HG03064 (cell line): ENCODE measurements at regions not wholly inside any gene's neighbourhood (a gene's known extent, or its start where the extent isn't known, plus 50 kb on each side); places are given as distances from the start of the nearest gene placed in this dataset.

Experiments used
- ATAC-seq: cut with Tn5 transposase; IDR thresholded peaks from one replicate; pipeline ENCODE4 v1.9.1; 2021; ENCODE audit warnings: low read depth; ENCODE audit not compliant: unreplicated experiment

- ATAC-seq: no peak
Measured at GRCh38 chr1:218633238-218633988, 288.3 kb downstream of the TGFB2 start.

GRCh38 chr1:218634212-218634611 lies 289.1 kb downstream of the TGFB2 start:
- no peak for ATAC-seq

GRCh38 chr1:218636548-218636947 lies 291.4 kb downstream of the TGFB2 start:
- ATAC-seq: no peak

GRCh38 chr1:218640173-218640572 lies 295.0 kb downstream of the TGFB2 start:
- no peak for ATAC-seq

DNA sequence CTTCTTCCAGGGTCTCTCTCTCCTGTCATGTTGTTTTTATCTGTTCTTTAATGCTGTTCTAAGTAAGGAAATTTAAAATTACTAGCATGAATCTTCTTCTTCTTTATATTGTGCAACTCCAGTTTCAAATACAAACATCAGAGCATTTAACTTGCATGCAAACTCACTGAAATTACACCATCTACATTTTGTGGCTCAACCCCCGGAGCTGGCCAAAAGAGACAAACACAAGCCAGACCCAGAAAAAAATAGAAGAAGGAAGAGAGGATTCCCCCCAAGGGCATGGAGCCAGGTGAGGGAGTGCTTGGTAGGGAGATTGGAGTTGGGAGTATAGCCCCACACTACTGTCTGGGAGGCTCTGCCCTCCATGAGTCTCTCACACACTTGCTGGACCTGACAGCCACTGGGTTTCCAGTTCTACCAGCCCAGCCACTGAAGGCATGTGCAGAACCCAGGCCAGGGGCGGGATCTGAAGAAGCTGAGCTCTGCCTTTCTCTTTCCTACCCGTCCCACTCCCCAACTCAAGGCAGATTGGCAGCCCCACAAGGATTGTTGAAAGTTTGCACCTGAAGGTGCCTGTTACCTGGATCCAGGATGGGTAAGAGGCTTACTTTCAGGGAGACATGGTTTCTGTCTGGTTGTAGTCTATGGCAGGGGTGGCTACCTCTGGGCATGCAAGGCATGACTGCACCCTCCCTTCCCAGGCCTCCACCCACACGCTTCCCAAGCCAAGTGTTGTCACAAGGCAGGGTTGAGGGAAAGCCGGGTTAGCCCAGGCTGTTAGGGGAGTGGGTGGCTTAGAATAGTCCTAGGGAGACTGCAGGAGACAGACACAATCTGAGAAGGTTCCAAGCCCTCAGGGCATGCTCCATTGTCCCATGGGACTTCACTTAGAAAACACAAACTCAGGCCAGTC lies 297.2 kb downstream of the TGFB2 start:
- ATAC-seq: no peak

DNA sequence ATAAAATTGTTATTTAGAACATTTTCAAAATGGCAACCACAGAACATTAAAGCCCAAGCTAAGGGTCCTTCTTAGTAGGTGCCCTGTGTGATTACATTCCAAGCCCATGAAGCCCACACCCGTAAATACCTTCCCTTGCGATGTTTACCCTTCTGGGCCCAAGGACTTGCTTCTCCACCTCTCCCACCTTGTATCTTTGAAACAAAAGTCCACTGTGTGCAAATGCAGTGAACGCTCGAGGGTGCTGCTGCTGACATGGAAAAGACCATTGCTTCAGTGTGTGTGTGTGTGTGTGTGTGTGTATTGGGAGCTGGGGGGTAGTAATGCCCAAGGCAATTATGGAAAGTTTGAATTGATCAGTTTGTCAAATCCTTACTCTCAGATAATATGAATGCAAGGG lies 298.1 kb downstream of the TGFB2 start:
- no peak for ATAC-seq

- ATAC-seq: no peak
Measured at GRCh38 chr1:218643926-218644325, 298.8 kb downstream of the TGFB2 start.

- no peak for ATAC-seq
Measured at GRCh38 chr1:218646288-218646687, 301.2 kb downstream of the TGFB2 start.

DNA sequence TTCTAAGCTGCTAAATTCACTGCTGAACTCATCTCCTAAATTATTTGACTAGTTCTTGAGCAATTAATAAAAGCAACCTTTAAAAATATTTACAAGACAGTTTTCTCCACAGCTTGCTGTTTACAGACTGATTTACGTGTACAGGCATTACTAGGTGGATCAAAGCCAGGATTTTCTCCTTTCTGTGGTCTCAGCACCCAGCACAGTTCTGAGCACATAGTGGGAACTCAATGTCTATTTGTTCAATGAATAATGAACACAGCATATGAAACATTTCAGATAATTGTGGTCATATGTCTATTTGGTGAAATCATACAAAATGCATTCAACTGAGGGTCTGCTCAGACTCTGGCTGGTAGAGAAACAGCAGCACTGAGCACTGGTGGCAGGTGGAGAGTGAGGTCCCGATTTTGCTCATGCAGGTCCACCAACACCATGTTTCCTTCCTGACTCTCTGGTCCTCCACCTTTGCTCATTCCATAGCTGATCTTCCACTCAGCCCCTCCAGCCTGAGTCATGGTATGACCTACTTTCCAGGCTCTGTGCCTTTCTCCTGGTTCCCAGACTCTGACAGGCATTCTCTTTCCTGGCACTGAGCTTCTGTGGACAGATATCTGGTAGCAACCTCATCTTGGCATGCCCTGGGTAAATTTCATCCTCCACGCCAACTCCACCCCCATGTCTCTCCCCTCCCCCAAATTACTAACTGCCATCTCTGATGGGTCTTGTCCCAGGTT lies 311.3 kb downstream of the TGFB2 start:
- ATAC-seq: no peak

DNA sequence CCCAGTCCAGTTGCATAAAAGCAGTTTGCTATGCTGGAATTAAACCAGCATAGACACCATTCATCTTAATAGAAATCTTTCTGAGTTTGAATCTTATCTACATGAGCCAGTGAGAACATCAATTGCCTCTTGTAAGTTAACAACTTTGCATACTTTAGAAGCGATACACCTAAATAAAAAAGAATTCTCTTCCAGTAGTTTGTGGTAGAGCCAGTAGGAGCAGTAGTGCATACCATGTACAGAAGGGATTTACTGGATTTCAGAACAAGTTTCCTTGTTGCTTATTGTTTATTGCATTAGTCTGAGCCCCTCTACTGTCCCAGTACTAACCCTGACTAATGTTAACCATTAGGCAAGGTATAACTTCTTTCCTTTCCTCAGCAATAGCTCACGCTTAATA lies 313.1 kb downstream of the TGFB2 start:
- ATAC-seq: no peak

DNA sequence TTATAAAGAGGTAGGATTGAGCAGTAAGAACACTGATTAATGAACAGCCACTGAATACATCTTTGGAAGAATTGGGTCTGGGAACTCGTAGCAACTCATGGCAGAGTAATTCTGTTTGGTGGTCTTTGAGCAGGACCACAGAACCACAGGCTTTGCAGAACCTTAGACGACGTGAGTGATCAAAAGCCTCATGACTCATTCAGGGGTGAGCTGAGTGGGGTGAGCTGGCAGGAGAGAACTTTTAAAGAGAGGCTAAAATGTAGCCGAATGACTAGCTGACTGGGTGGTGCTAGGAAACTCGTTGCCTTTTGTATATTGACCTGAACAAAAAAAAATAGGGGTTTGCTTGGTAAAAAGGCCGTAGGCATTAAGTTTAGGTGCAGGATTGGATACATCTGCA lies 313.8 kb downstream of the TGFB2 start:
- ATAC-seq: no peak

DNA sequence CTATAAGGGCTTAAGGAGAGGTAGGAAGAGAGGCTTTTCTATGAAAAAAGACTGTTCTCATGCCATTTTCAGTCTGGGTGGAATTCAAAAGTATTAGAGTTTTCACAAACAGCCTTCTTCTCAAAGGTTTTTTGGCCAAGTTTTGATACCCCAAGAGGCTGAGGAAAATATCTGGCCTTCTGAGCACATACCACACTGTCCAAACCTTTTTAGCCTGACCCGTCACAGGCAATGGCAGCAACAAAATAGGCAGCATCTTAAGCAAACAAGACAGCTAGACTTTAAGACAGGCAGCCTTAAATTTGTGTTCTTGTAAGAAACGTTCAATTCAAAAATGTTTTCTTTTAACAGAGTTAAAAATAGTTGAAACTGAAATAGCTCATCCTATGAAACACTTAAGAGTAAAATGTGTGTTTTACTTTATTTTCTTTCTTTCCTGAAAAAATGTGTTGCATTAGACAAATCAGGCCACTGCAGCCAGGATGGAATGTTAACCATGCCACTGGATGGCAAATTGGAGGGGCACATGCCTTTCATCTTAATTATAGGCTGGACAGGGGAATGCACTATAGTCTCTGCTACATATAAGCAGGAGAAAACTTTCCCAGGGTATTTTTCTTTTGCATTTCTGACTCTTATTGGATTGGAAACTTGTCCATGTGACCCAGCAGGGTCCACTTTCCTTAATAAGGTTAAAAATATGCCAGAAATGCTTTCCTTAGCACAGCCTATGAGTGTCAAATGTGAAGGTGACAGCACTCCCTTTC lies 315.0 kb downstream of the TGFB2 start:
- no peak for ATAC-seq

- ATAC-seq: no peak
Measured at GRCh38 chr1:218660678-218661053, 315.5 kb downstream of the TGFB2 start.

DNA sequence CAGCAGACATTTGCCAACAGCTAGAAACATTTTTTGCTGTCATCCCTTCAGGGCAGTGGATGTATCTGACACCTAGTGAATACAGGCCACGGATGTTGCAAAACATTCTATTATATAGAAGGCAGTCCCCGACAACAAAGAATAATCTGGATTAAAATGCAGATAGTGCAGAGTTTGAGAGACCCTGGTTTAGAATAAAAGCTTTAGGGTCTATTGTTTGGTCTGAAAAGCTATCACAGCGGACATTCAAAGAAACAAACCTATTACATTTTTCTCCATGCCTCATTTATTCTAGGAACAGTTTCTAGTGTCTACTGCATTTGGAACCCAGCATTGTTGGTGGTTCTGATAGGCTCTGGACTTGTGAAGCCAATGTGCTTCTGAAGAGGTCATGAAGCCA lies 316.3 kb downstream of the TGFB2 start:
- no peak for ATAC-seq

DNA sequence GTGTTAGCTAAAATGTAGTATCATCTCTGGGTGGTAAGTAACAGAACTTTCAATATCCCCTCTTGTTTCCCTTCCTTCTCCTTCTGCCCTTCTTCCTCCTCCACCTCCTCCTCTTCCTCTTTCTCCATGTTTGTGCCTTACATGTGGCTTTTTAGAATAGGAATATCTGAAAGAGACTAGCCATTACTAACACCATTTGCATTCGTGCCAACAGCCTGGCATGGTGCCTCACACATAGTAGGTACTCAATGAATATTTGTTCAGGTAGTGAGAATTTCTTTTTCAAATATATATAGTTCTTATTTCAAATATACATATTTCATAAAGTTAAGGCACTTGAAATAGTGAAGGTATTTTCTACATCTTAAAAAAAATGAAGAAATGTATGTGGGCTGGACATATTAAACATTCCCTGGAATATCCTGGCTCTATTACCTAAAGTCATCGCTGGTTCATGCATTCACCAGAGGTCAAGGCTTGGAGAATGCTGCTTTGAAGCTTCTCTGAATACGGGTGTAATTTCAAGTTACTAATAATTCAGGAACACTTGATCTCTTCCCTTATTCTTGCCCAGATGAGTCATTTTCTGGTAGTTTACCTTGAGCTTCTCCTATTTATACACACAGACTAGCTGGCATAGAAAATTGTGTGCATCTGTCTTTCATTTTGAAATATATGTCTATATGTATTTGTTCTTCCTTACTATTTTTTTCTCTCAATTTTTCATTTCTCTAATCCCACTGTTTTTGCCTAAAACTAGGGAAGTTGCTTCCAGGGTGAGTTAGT lies 319.4 kb downstream of the TGFB2 start:
- ATAC-seq: no peak

DNA sequence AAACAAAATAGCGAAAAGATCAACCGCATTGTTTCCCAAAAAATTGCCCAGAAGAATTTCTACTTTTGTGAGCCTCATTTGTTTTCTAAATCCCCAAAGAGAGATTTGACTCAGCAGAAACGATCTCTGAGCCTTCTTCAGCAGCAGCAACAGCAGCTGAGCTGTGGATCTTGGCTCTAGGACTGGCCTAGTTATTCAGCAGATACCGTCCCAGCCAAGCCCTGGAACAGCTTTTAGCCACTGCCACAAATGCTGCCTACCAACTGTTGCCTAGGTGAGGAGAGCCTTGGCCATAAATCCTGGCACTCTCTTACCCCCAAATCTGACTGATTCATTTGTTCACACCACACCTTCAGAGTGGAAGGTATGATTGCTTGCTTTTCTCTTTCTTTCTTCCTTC lies 320.1 kb downstream of the TGFB2 start:
- no peak for ATAC-seq

GRCh38 chr1:218666263-218666662 lies 321.1 kb downstream of the TGFB2 start:
- no peak for ATAC-seq

DNA sequence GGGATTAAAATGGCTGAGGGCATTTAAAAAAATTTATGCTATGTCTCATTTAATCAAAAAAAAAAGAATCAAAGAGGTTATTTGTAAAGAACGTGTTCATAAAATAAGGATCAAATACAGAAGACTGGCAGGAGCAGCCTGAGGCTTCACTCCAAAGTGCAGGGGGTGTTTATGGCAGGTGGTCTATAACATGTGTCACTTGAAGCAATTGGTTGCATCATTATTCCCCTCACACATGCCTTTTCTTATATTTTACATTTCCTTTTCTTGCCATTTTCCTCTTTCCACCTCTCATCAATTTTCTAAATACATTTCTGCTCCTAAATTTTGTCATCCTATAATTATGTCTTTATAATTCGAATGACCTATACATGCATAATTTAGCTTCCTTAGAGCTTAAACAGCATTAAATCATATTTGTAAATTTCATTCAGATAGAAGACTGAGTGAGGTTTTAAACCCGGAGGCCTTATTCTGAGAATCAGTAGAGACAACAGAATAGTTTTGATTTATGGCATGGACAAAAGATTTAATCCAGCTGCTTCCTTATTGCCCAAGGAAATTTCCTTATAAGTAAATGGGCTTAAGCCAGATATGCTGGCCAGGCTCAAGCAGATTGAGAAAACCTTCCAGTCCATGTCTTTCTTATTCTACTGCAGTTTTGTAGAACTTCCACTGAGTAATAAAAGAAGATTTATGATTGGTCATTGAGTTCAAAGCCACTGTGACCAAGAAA lies 322.8 kb downstream of the TGFB2 start:
- no peak for ATAC-seq

DNA sequence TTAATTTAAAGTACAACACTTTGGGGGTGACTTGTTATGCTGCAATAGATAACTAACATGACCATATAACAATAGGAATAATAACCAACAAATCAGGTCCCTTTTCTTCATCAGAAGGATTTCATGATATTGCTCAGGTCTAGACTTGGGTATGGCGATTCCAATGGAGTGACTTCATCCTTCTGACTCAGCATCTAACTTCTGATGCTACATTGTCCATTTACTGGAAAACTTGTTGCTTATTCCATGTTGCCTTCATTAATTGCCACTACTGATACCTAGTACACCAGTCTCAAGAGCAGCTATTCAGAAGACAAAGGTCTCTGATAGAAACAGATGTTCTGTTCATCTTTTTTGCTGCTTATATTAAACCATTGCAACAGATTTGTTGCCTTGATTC lies 324.3 kb downstream of the TGFB2 start:
- no peak for ATAC-seq
